Fibroblast of lung (primary cell): ENCODE measurements at regions not wholly inside any gene's neighbourhood (a gene's known extent, or its start where the extent isn't known, plus 50 kb on each side); places are given as distances from the start of the nearest gene placed in this dataset.

Experiments
- EZH2 ChIP-seq: IDR thresholded peaks from 2 replicates; pipeline ENCODE4 v1.5.1; 2012; ENCODE audit warnings: low read length, control low read depth, mild to moderate bottlenecking; ENCODE audit errors: missing control alignments
- TF ChIP-seq, protein P1 (sequence below), 2 donors: IDR thresholded peaks in 1 of 2; conservative IDR thresholded peaks in 1 of 2; 1 replicate in 1 of 2; 2 replicates in 1 of 2; pipeline ENCODE4 v1.5.1; 2011 to 2012; ENCODE audit warnings: low read length in 2 of 2, control low read depth in 1 of 2, inconsistent platforms in 1 of 2, low read depth in 1 of 2, mild to moderate bottlenecking in 1 of 2

DNA sequence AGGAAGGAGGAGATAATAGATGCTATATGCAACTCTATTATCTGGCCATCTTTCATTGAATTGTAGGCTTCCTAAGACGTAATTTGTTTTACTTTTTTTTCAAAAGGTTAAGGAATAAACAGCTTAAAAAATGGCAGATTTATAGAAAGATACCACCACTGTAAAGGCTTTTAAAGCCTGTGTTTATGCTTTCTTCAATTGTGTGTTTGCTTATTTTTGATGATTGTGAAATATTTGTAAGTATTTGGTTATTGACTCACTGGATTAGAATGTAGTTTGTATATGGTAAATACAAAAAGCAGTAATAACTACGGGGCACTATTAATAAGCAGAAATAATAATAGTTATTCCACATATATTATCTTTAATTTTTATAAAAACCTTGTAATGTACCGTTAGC is 437.9 kb downstream of the KLF5 start:
- no peak for TF ChIP-seq EZH2
- TF ChIP-seq, protein P1, sequence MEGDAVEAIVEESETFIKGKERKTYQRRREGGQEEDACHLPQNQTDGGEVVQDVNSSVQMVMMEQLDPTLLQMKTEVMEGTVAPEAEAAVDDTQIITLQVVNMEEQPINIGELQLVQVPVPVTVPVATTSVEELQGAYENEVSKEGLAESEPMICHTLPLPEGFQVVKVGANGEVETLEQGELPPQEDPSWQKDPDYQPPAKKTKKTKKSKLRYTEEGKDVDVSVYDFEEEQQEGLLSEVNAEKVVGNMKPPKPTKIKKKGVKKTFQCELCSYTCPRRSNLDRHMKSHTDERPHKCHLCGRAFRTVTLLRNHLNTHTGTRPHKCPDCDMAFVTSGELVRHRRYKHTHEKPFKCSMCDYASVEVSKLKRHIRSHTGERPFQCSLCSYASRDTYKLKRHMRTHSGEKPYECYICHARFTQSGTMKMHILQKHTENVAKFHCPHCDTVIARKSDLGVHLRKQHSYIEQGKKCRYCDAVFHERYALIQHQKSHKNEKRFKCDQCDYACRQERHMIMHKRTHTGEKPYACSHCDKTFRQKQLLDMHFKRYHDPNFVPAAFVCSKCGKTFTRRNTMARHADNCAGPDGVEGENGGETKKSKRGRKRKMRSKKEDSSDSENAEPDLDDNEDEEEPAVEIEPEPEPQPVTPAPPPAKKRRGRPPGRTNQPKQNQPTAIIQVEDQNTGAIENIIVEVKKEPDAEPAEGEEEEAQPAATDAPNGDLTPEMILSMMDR (conservative IDR thresholded peaks at IDR 0.05 in 1 of 2, IDR thresholded peaks at IDR 0.05 in 1 of 2; ENCODE audit: low read depth in 1 of 2, low read length in 2 of 2) = no peak
